GM12878 (cell line): ENCODE measurements at regions not wholly inside any gene's neighbourhood (a gene's known extent, or its start where the extent isn't known, plus 50 kb on each side); places are given as distances from the start of the nearest gene placed in this dataset.

Experiments
- ATAC-seq: fragments of 200-7000 bp; cut with Tn5 transposase; 3 replicates; pipeline ENCODE4 v1.9.1; 2020; ENCODE audit warnings: mild to moderate bottlenecking, moderate library complexity
- BruUV-seq: library from RNA; stranded (reverse); fragments of 400-500 nt; replicated peaks from 2 replicates; lab custom pipeline; 2021; lab: Mats Ljungman, UMichigan
- CTCF ChIA-PET: fragments of 300-600 bp; sonication (Branson Sonifier 250); formaldehyde crosslinking; extraction: SDS; loops from one replicate; lab custom pipeline; 2021; ENCODE audit warnings: inconsistent platforms; lab: Yijun Ruan, JAX
- POLR2A ChIA-PET: fragments of 350-600 bp; formaldehyde crosslinking; extraction: SDS; loops from one replicate; lab custom pipeline; 2021; ENCODE audit warnings: inconsistent platforms; lab: Charles Lee
- RAD21 ChIA-PET: fragments of 300-600 bp; sonication (Branson Sonifier 250); formaldehyde crosslinking; loops from one replicate; lab custom pipeline; 2023; ENCODE audit warnings: antibody characterized with exemption; ENCODE audit not compliant: unreplicated experiment; lab: Charles Lee
- SMC1A ChIA-PET: fragments of 300-600 bp; sonication (Branson Sonifier 250); formaldehyde crosslinking; loops from one replicate; lab custom pipeline; 2023; ENCODE audit not compliant: unreplicated experiment, uncharacterized antibody; lab: Charles Lee
- DNase-seq: peaks from one replicate; pipeline ENCODE4 v3.0.0-alpha.2; 2011; ENCODE audit warnings: low read depth, low spot score
- FAIRE-seq: peaks from 3 replicates; lab custom pipeline; 2011; peaks lifted over from hg19 to GRCh38; lab: Jason Lieb, UNC
- H2AFZ ChIP-seq: 2 replicates; pipeline ENCODE4 v1.6.0; 2011; ENCODE audit warnings: low read depth, low read length, control low read depth; ENCODE audit not compliant: control insufficient read depth
- H3K27ac ChIP-seq: 2 replicates; pipeline ENCODE4 v1.5.1; 2011; ENCODE audit warnings: control low read depth; ENCODE audit not compliant: control insufficient read depth, insufficient read depth
- H3K27me3 ChIP-seq, 2 experiments: replicated peaks in 1 of 2; 2 replicates each; pipeline versions ENCODE4 v1.6.0 to v1.6.1; 2011; ENCODE audit warnings: low read length in 1 of 2; ENCODE audit not compliant: control insufficient read depth in 2 of 2, insufficient read depth in 2 of 2
- H3K36me3 ChIP-seq, 2 experiments: 2 replicates each; pipeline ENCODE4 v1.5.1; 2011; ENCODE audit warnings: low read length in 1 of 2; ENCODE audit not compliant: control insufficient read depth in 2 of 2, insufficient read depth in 2 of 2
- H3K4me1 ChIP-seq: 2 replicates; pipeline ENCODE4 v1.6.1; 2011; ENCODE audit warnings: mild to moderate bottlenecking, low read length, moderate library complexity, mixed read lengths; ENCODE audit not compliant: control insufficient read depth, insufficient read depth
- H3K4me2 ChIP-seq: 2 replicates; pipeline ENCODE4 v1.6.0; 2011; ENCODE audit warnings: control low read depth; ENCODE audit not compliant: control insufficient read depth, insufficient read depth
- H3K4me3 ChIP-seq: fragments of 200-600 bp; sonication (generic); 2 replicates; pipeline ENCODE4 v1.5.1; 2016
- H3K79me2 ChIP-seq: 2 replicates; pipeline ENCODE4 v1.6.0; 2011; ENCODE audit warnings: low read length; ENCODE audit not compliant: control insufficient read depth, insufficient read depth
- H3K9ac ChIP-seq: 2 replicates; pipeline ENCODE4 v1.8.0; 2011; ENCODE audit warnings: low read length, control low read depth, mixed read lengths; ENCODE audit not compliant: control insufficient read depth, insufficient read depth
- H3K9me3 ChIP-seq: replicated peaks from 3 replicates; pipeline ENCODE4 v1.5.1; 2011; ENCODE audit warnings: mild to moderate bottlenecking, low read length; ENCODE audit not compliant: control insufficient read depth, insufficient read depth
- H4K20me1 ChIP-seq: 2 replicates; pipeline ENCODE4 v1.6.0; 2011; ENCODE audit not compliant: control insufficient read depth, insufficient read depth
- BCL11A ChIP-seq: IDR thresholded peaks from 2 replicates; pipeline ENCODE4 v1.6.1; 2011; ENCODE audit warnings: low read depth, low read length
- BHLHE40 ChIP-seq, 2 experiments: fragments of 450-650 bp in 1 of 2; IDR thresholded peaks; 2 replicates each; pipeline ENCODE4 v1.6.1; 2011 to 2017; ENCODE audit warnings: low read depth in 2 of 2, borderline replicate concordance in 1 of 2, improper control_type of control experiment in 1 of 2, low read length in 1 of 2, mild to moderate bottlenecking in 1 of 2
- EZH2 ChIP-seq: IDR thresholded peaks from 2 replicates; pipeline ENCODE4 v1.6.1; 2012; ENCODE audit warnings: low read depth, mild to moderate bottlenecking, control low read depth, inconsistent platforms, low read length, borderline replicate concordance; ENCODE audit not compliant: control insufficient read depth
- HDAC6 ChIP-seq: fragments of 200-600 bp; sonication (generic); IDR thresholded peaks from one replicate; pipeline ENCODE4 v1.8.0; 2017; ENCODE audit warnings: antibody characterized with exemption; ENCODE audit not compliant: unreplicated experiment
- JUNB ChIP-seq: IDR thresholded peaks from 2 replicates; pipeline ENCODE4 v1.6.1; 2016; ENCODE audit warnings: antibody characterized with exemption, mild to moderate bottlenecking
- KAT2A ChIP-seq: conservative IDR thresholded peaks from 2 replicates; pipeline ENCODE4 v1.6.1; 2011; ENCODE audit warnings: low read depth, low read length; ENCODE audit not compliant: control insufficient read depth
- MXI1 ChIP-seq: fragments of 150-350 bp; IDR thresholded peaks from 2 replicates; pipeline ENCODE4 v1.6.1; 2011; ENCODE audit warnings: low read depth, mild to moderate bottlenecking, inconsistent platforms, low read length, improper control_type of control experiment
- NBN ChIP-seq: fragments of 450-650 bp; IDR thresholded peaks from 2 replicates; pipeline ENCODE4 v1.6.1; 2016
- NFYB ChIP-seq: IDR thresholded peaks from 2 replicates; pipeline ENCODE4 v1.6.1; 2011; ENCODE audit warnings: low read depth, mild to moderate bottlenecking, low read length, improper control_type of control experiment, moderate library complexity; ENCODE audit not compliant: insufficient read depth
- NR2C1 ChIP-seq: fragments of 450-650 bp; IDR thresholded peaks from 2 replicates; pipeline ENCODE4 v1.6.1; 2017; ENCODE audit warnings: antibody characterized with exemption, mild to moderate bottlenecking, moderate library complexity
- POLR2AphosphoS5 ChIP-seq: IDR thresholded peaks from 2 replicates; pipeline ENCODE4 v1.6.1; 2011; ENCODE audit warnings: mild to moderate bottlenecking, low read length, inconsistent platforms
- RFX5 ChIP-seq: IDR thresholded peaks from 2 replicates; pipeline ENCODE4 v1.6.1; 2011; ENCODE audit warnings: low read depth, low read length, improper control_type of control experiment
- STAT1 ChIP-seq: fragments of 450-650 bp; conservative IDR thresholded peaks from 2 replicates; pipeline ENCODE4 v1.6.1; 2014; ENCODE audit warnings: antibody characterized with exemption, mild to moderate bottlenecking
- STAT3 ChIP-seq: IDR thresholded peaks from 2 replicates; pipeline ENCODE4 v1.6.1; 2011; ENCODE audit warnings: low read depth, low read length, improper control_type of control experiment
- WGBS: methylation state at CpG from one replicate; pipeline ENCODE4 v1.1.6; 2016; ENCODE audit warnings: low lambda C conversion rate; ENCODE audit not compliant: insufficient replicate concordance, insufficient coverage; ENCODE audit errors: missing lambda C conversion rate; 5-methylcytosine and 5-hydroxymethylcytosine counted together
- in situ Hi-C: fragments of 300-500 bp; cut with MboI; formaldehyde crosslinking; loops from 9 replicates; pipeline ENCODE4 v1.14.3; 2018; ENCODE audit warnings: mixed read lengths
- intact Hi-C: fragments of 100-400 bp; cut with micrococcal nuclease; formaldehyde crosslinking; loops from one replicate; pipeline ENCODE4 v1.14.2; 2022; ENCODE audit not compliant: unreplicated experiment
- TF ChIP-seq, protein P1 (sequence below): fragments of 450-650 bp; formaldehyde crosslinking; IDR thresholded peaks from 2 replicates; pipeline ENCODE4 v1.4.0; 2020; ENCODE audit warnings: mild to moderate bottlenecking, moderate library complexity
- TF ChIP-seq, protein P2 (sequence below): fragments of 450-650 bp; IDR thresholded peaks from 2 replicates; pipeline ENCODE4 v1.6.1; 2017; ENCODE audit warnings: mild to moderate bottlenecking

DNA sequence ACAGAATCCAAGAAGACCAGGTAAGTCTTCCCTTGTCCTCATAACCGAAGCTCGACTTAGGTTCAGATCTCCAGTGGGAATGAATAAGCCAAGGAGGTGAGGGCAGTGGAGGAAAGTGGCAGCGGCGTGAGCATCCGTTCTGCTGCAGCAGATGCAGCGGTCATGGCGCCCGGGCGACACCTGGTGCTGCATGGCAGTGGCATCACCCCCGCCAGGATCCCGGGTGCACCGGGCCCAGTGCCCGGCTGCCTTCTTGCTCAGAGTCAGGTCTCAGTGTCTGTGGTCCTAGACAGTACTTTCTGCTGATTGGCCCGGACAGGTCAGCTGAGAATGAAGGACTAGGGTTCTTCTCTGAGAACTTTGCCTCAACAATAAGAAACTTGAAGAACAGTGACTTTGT lies 83.4 kb upstream of the SORBS2 start (continued):
- no peak for TF ChIP-seq HDAC6

DNA sequence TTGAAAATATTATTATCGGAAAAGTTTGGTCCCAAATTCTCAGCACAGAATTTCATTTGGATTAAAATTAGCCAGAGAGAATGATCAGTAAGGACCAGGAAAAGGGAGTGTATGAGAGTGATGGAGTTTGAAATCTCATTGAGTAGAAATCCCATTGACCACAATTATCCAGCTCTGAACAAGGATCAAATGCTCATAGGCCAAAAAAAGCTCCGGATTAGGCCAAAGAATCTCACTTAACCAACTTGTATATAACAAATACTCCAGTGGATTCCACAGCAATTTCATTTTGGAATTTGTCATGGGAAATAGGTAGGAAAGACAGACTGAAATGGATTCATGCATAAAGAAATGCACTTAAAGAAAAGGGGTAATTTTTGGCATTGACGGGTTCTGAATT lies 83.9 kb upstream of the SORBS2 start:
- WGBS = 98% methylated on average over 3 of the region's 3 CpGs
- H3K27me3 ChIP-seq = no peaks in the 10 kb centered on the region
- H2AFZ ChIP-seq = no peak overlapping the region
- H3K9ac ChIP-seq = no peak overlapping the region
- no peak overlapping the region for H3K4me2 ChIP-seq
- in situ Hi-C loops (no loop called here), intact Hi-C loops (no loop called here)
- DNase-seq = no peak
- no peak for FAIRE-seq
- ChIA-PET CTCF (no interaction called here), RAD21 (no interaction called here), POLR2A (interaction anchor here (0.6 kb wide), 1 partner anchor 406 kb away, joined by 5 read pairs; no protein-coding TSS in a partner anchor), SMC1A (no interaction called here)
- no peaks in the 10 kb centered on the region; the same call in 2 of the 3 replicates for H3K9me3 ChIP-seq
- no peaks in the 10 kb centered on the region for H4K20me1 ChIP-seq
- H3K36me3 ChIP-seq = no peaks in the 10 kb centered on the region
- no peak for ATAC-seq
- H3K27ac ChIP-seq = no peak overlapping the region
- H3K4me1 ChIP-seq = peaks cover 6% of the 10 kb centered on the region
- H3K4me3 ChIP-seq = no peak overlapping the region
- H3K79me2 ChIP-seq = no peaks in the 10 kb centered on the region
- TF ChIP-seq STAT1 = no peak
- TF ChIP-seq EZH2 = no peak
- TF ChIP-seq, protein P1, sequence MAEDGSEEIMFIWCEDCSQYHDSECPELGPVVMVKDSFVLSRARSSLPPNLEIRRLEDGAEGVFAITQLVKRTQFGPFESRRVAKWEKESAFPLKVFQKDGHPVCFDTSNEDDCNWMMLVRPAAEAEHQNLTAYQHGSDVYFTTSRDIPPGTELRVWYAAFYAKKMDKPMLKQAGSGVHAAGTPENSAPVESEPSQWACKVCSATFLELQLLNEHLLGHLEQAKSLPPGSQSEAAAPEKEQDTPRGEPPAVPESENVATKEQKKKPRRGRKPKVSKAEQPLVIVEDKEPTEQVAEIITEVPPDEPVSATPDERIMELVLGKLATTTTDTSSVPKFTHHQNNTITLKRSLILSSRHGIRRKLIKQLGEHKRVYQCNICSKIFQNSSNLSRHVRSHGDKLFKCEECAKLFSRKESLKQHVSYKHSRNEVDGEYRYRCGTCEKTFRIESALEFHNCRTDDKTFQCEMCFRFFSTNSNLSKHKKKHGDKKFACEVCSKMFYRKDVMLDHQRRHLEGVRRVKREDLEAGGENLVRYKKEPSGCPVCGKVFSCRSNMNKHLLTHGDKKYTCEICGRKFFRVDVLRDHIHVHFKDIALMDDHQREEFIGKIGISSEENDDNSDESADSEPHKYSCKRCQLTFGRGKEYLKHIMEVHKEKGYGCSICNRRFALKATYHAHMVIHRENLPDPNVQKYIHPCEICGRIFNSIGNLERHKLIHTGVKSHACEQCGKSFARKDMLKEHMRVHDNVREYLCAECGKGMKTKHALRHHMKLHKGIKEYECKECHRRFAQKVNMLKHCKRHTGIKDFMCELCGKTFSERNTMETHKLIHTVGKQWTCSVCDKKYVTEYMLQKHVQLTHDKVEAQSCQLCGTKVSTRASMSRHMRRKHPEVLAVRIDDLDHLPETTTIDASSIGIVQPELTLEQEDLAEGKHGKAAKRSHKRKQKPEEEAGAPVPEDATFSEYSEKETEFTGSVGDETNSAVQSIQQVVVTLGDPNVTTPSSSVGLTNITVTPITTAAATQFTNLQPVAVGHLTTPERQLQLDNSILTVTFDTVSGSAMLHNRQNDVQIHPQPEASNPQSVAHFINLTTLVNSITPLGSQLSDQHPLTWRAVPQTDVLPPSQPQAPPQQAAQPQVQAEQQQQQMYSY (CRISPR knock-in tag) = no peak
- no peak for TF ChIP-seq NR2C1
- no peak for TF ChIP-seq BHLHE40 (IDR thresholded peaks at IDR 0.05; ENCODE audit: borderline replicate concordance in 1 of 2, low read depth in 2 of 2, low read length in 1 of 2)
- no peak for TF ChIP-seq NFYB
- TF ChIP-seq RFX5 = no peak
- no peak for TF ChIP-seq JUNB
- TF ChIP-seq STAT3 = no peak
- TF ChIP-seq, protein P2, sequence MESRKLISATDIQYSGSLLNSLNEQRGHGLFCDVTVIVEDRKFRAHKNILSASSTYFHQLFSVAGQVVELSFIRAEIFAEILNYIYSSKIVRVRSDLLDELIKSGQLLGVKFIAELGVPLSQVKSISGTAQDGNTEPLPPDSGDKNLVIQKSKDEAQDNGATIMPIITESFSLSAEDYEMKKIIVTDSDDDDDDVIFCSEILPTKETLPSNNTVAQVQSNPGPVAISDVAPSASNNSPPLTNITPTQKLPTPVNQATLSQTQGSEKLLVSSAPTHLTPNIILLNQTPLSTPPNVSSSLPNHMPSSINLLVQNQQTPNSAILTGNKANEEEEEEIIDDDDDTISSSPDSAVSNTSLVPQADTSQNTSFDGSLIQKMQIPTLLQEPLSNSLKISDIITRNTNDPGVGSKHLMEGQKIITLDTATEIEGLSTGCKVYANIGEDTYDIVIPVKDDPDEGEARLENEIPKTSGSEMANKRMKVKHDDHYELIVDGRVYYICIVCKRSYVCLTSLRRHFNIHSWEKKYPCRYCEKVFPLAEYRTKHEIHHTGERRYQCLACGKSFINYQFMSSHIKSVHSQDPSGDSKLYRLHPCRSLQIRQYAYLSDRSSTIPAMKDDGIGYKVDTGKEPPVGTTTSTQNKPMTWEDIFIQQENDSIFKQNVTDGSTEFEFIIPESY = no peak
- no peak for TF ChIP-seq KAT2A
- no peak for TF ChIP-seq MXI1
- TF ChIP-seq NBN = no peak
- no peak for TF ChIP-seq POLR2AphosphoS5
- no peak for TF ChIP-seq BCL11A
- BruUV-seq = no TSS peak
